ENCODE measurements at regions not wholly inside any gene's neighbourhood (a gene's known extent, or its start where the extent isn't known, plus 50 kb on each side); places are given as distances from the start of the nearest gene placed in this dataset.
A peak's percentile ranks its signal among the peaks of the same experiment; 100 is the strongest.

DNA sequence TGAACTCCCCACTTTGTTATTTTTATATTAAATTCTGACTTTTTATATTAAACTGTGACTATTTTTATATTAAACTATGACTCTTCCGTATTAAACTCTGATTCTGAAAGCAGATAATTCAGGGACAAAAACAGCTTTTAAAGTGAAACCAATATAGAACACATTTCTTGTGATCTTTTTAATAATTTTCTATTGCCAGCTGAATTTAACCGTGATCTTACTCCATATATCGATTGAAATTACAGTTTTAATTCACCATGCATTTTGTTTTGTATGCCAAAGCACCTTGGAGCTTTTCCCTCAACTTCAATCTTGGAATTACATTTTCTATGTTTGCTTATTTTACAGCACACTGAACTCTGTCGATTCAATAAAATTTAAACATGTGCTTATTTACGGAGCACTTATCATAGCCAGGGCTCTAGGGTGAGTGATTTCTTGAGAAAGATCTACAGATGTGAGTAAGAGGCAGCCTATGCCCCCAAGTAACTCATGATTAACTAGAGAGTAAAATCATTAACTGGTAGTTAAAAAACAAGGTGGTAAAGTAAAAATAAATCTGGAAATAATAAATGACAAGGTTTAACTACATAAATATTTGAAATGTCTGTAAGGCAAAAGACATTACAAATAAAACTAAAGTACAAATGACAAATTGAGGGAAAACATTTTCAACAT lies 72.9 kb upstream of the ALDH1B1 start:
- Histone ChIP-seq H3K79me2 (ENCODE audit: insufficient read depth, low read length) (no peaks in the 10 kb centered on the region), H3K9me2 (replicated peaks; ENCODE audit: insufficient read depth, low read length) (no peaks in the 10 kb centered on the region), H3K4me2 (ENCODE audit: low read depth, low read length, poor library complexity, severe bottlenecking) (no peak overlapping the region), H2AFZ (ENCODE audit: low read depth, low read length, severe bottlenecking) (no peak overlapping the region), H3K4me3 (ENCODE audit: insufficient read depth, low read length, poor library complexity, severe bottlenecking) (no peak overlapping the region), H3K9me3 (ENCODE audit: insufficient read depth, low read length) (no peaks in the 10 kb centered on the region), H3F3A (ENCODE audit: insufficient read depth) (no peaks in the 10 kb centered on the region), H4K20me1 (ENCODE audit: low read depth, low read length) (no peaks in the 10 kb centered on the region), H3K27ac (ENCODE audit: low read depth, low read length) (no peak overlapping the region), H3K27me3 (ENCODE audit: low read length) (no peaks in the 10 kb centered on the region), H3K9ac (ENCODE audit: low read length) (no peak overlapping the region), H3K36me3 (ENCODE audit: low read length) (no peaks in the 10 kb centered on the region)
- no peak for TF ChIP-seq CTCF (IDR thresholded peaks at IDR 0.05; ENCODE audit: insufficient read depth, low read length, poor library complexity, severe bottlenecking)
- no peak for TF ChIP-seq EZH2phosphoT487 (conservative IDR thresholded peaks at IDR 0.05; ENCODE audit: low read length)

DNA sequence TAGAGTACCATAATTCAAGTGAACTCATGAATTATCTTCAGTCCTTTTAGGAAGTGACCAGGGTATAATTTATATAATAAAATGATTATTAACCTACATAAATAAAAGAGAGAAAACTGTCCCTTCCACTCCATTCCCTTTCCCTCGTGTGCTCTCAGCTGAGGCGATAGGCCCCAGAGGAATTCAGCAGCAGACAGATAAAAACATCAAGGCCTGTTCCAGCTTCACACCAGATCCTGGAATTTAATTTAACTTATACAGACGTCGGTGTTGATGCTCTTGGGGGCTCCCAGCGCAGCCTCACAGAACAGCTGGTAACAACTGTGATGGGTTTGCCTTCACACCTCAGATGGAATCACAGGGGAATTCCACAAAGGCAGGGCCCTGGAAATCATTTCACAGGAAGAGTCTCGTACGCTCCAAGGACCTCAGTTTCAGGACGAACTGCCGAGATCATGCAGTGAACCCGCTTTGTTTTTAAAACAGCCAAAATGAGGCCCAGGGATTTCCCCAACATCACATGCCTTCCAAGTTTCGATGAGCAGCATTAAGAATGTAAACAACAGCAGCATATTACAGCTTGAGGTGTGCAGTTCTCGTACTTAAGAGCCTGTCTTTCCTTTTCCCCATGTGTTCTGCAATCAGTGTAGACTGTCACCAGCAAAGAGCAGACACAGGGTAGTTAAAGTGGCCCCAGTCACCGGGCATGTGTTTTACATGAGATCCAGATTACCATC lies 73.6 kb upstream of the ALDH1B1 start:
- H3K27ac ChIP-seq (ENCODE audit: low read depth, low read length): no peak overlapping the region
- no peak for TF ChIP-seq CTCF (IDR thresholded peaks at IDR 0.05; ENCODE audit: insufficient read depth, low read length, poor library complexity, severe bottlenecking)
- no peak for TF ChIP-seq EZH2phosphoT487 (conservative IDR thresholded peaks at IDR 0.05; ENCODE audit: low read length)
- H3K4me3 ChIP-seq (ENCODE audit: insufficient read depth, low read length, poor library complexity, severe bottlenecking): no peak overlapping the region

DNA sequence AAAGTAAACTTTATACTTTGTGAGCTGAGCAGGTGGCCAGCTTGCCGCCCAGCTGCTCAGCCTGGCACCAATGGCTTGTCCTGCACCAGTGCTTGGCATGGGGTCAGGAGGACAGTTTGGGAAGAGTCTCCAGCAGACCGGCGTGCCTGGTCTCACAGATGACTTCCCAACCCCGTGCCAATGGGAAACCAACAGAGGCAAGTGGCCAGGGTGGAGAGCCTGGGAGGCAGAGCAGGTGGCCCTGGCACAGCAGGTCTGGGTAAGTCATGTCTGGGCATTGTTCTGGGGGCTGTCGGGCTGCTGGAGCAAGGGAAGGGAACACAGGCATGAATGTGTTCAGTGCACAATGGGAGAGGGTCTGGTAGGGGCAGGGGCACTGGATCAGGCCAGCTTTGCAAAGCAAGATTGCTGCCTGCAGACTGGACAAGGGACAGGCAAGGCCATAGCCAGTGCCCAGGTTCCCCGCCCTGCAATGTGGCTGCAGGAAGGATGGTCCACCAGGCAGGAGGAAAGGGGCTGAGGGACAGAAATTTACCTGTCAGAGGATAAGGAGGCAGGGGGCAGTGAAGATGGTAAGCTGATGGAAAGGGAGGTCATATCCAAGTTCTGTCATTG lies 76.2 kb upstream of the ALDH1B1 start:
- TF ChIP-seq EZH2phosphoT487 (conservative IDR thresholded peaks at IDR 0.05; ENCODE audit: low read length): no peak
- TF ChIP-seq CTCF (IDR thresholded peaks at IDR 0.05; ENCODE audit: insufficient read depth, low read length, poor library complexity, severe bottlenecking): no peak
- Histone ChIP-seq H2AFZ (ENCODE audit: low read depth, low read length, severe bottlenecking) (no peak overlapping the region), H3K9me2 (replicated peaks; ENCODE audit: insufficient read depth, low read length) (no peaks in the 10 kb centered on the region), H3K4me2 (ENCODE audit: low read depth, low read length, poor library complexity, severe bottlenecking) (no peak overlapping the region), H3K79me2 (ENCODE audit: insufficient read depth, low read length) (no peaks in the 10 kb centered on the region), H3F3A (ENCODE audit: insufficient read depth) (no peaks in the 10 kb centered on the region), H3K27me3 (ENCODE audit: low read length) (no peaks in the 10 kb centered on the region), H4K20me1 (ENCODE audit: low read depth, low read length) (no peaks in the 10 kb centered on the region), H3K36me3 (ENCODE audit: low read length) (no peaks in the 10 kb centered on the region), H3K9me3 (ENCODE audit: insufficient read depth, low read length) (no peaks in the 10 kb centered on the region), H3K9ac (ENCODE audit: low read length) (no peak overlapping the region), H3K27ac (ENCODE audit: low read depth, low read length) (no peak overlapping the region), H3K4me3 (ENCODE audit: insufficient read depth, low read length, poor library complexity, severe bottlenecking) (no peak overlapping the region)

More for the DNA sequence above, 73.6 kb upstream of the ALDH1B1 start:
- H3K9ac ChIP-seq (ENCODE audit: low read length): no peak overlapping the region
- H3F3A ChIP-seq (ENCODE audit: insufficient read depth): no peaks in the 10 kb centered on the region
- no peak overlapping the region for H3K4me2 ChIP-seq (ENCODE audit: low read depth, low read length, poor library complexity, severe bottlenecking)
- H3K27me3 ChIP-seq (ENCODE audit: low read length): no peaks in the 10 kb centered on the region
- H3K79me2 ChIP-seq (ENCODE audit: insufficient read depth, low read length): no peaks in the 10 kb centered on the region
- H3K36me3 ChIP-seq (ENCODE audit: low read length): no peaks in the 10 kb centered on the region
- peak overlapping the region; percentile 48 for H2AFZ ChIP-seq (ENCODE audit: low read depth, low read length, severe bottlenecking)
- H3K9me3 ChIP-seq (ENCODE audit: insufficient read depth, low read length): no peaks in the 10 kb centered on the region
- no peaks in the 10 kb centered on the region for H4K20me1 ChIP-seq (ENCODE audit: low read depth, low read length)
- no peaks in the 10 kb centered on the region for H3K9me2 ChIP-seq (replicated peaks; ENCODE audit: insufficient read depth, low read length)

Measured in SU-DHL-6 (cell line).